C4-2B (cell line): ENCODE measurements at regions not wholly inside any gene's neighbourhood (a gene's known extent, or its start where the extent isn't known, plus 50 kb on each side); places are given as distances from the start of the nearest gene placed in this dataset.

Source experiments
- ZFX ChIP-seq: fragments of 450-650 bp; IDR thresholded peaks from 2 replicates; pipeline ENCODE4 v1.6.1; 2017
- TF ChIP-seq, protein P1 (sequence below): fragments of 450-650 bp; conservative IDR thresholded peaks from 2 replicates; pipeline ENCODE4 v1.5.1; 2017; ENCODE audit warnings: mild to moderate bottlenecking

DNA sequence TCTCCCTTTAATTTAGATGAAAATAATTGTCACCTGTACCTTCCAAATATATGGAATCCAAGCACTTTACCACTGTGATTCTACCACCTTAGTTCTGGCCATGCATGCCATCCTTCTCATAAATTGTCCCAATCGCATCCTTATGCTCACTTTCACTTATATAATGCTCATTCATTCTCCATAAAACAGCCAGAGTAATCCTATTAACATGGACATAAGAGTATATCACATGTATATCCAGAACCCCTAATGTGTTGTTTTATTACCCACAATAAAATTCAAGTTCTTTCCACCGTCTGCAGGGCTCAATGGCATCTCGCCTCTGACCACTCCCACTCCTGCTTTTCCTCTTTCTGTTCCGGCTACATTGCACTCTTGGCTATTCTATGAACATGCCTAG is 597.5 kb upstream of the MIR17HG start:
- TF ChIP-seq, protein P1, sequence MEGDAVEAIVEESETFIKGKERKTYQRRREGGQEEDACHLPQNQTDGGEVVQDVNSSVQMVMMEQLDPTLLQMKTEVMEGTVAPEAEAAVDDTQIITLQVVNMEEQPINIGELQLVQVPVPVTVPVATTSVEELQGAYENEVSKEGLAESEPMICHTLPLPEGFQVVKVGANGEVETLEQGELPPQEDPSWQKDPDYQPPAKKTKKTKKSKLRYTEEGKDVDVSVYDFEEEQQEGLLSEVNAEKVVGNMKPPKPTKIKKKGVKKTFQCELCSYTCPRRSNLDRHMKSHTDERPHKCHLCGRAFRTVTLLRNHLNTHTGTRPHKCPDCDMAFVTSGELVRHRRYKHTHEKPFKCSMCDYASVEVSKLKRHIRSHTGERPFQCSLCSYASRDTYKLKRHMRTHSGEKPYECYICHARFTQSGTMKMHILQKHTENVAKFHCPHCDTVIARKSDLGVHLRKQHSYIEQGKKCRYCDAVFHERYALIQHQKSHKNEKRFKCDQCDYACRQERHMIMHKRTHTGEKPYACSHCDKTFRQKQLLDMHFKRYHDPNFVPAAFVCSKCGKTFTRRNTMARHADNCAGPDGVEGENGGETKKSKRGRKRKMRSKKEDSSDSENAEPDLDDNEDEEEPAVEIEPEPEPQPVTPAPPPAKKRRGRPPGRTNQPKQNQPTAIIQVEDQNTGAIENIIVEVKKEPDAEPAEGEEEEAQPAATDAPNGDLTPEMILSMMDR = no peak
- no peak for TF ChIP-seq ZFX
